ENCODE measurements at regions not wholly inside any gene's neighbourhood (a gene's known extent, or its start where the extent isn't known, plus 50 kb on each side); places are given as distances from the start of the nearest gene placed in this dataset.

DNA sequence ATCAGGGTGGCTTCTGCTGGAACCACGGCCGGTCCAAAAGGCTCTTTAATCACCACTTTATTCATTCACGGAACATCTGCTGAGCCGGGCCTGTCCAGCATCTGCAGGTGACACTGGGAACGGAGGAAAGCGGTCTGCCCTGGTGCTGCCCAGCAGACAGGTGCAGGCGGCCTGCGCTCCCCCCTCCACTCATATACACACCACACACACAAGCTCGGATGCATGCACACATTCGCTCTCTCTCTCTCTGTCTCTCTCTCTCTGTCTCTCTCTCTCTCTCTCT lies 736.9 kb downstream of the BRD1 start:
- TF ChIP-seq, protein P1, sequence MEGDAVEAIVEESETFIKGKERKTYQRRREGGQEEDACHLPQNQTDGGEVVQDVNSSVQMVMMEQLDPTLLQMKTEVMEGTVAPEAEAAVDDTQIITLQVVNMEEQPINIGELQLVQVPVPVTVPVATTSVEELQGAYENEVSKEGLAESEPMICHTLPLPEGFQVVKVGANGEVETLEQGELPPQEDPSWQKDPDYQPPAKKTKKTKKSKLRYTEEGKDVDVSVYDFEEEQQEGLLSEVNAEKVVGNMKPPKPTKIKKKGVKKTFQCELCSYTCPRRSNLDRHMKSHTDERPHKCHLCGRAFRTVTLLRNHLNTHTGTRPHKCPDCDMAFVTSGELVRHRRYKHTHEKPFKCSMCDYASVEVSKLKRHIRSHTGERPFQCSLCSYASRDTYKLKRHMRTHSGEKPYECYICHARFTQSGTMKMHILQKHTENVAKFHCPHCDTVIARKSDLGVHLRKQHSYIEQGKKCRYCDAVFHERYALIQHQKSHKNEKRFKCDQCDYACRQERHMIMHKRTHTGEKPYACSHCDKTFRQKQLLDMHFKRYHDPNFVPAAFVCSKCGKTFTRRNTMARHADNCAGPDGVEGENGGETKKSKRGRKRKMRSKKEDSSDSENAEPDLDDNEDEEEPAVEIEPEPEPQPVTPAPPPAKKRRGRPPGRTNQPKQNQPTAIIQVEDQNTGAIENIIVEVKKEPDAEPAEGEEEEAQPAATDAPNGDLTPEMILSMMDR (conservative IDR thresholded peaks at IDR 0.05; ENCODE audit: low read depth, low read length) = no peak
- TF ChIP-seq BHLHE40 (IDR thresholded peaks at IDR 0.05; ENCODE audit: low read depth, low read length) (no peak), RFX5 (IDR thresholded peaks at IDR 0.05; ENCODE audit: low read depth, low read length) (no peak), MAFK (IDR thresholded peaks at IDR 0.05; ENCODE audit: low read depth, low read length) (no peak), POLR2A (IDR thresholded peaks at IDR 0.05; ENCODE audit: low read depth, low read length) (no peak), RCOR1 (IDR thresholded peaks at IDR 0.05; ENCODE audit: insufficient replicate concordance, low read length) (no peak), SMC3 (IDR thresholded peaks at IDR 0.05; ENCODE audit: low read depth, low read length) (no peak), RAD21 (IDR thresholded peaks at IDR 0.05; ENCODE audit: low read length) (no peak), CEBPB (IDR thresholded peaks at IDR 0.05; ENCODE audit: low read depth, low read length) (no peak)

Measured in IMR-90 (cell line).